ENCODE measurements at regions not wholly inside any gene's neighbourhood (a gene's known extent, or its start where the extent isn't known, plus 50 kb on each side); places are given as distances from the start of the nearest gene placed in this dataset.

GRCh38 chr1:61012341-61012761 lies 70.0 kb upstream of the NFIA start:
- no peak overlapping the region for H3K4me3 ChIP-seq (IDR thresholded peaks at IDR 0.05; ENCODE audit: insufficient read depth, low read depth, low read length)
- no peaks in the 10 kb centered on the region for H3K79me2 ChIP-seq (ENCODE audit: insufficient read depth, low read depth)
- no peaks in the 10 kb centered on the region for H3K27me3 ChIP-seq (ENCODE audit: insufficient read depth, low read depth)
- no peak overlapping the region for H2AFZ ChIP-seq (ENCODE audit: low read depth)
- H3K4me2 ChIP-seq = no peak overlapping the region
- no peak for TF ChIP-seq CTCF (conservative IDR thresholded peaks at IDR 0.05; ENCODE audit: low read depth, low read length)
- H4K20me1 ChIP-seq (ENCODE audit: insufficient read depth) = no peaks in the 10 kb centered on the region
- peaks cover 1% of the 10 kb centered on the region for H3K4me1 ChIP-seq (ENCODE audit: low read depth, poor library complexity, severe bottlenecking)
- H3K36me3 ChIP-seq (ENCODE audit: insufficient read depth) = no peaks in the 10 kb centered on the region
- no peak overlapping the region for H3K27ac ChIP-seq
- no peak overlapping the region for H3K9ac ChIP-seq

GRCh38 chr1:61011561-61012263 lies 70.6 kb upstream of the NFIA start:
- Histone ChIP-seq H3K9ac (no peak overlapping the region), H3K36me3 (ENCODE audit: insufficient read depth) (no peaks in the 10 kb centered on the region), H3K4me2 (no peak overlapping the region), H4K20me1 (ENCODE audit: insufficient read depth) (no peaks in the 10 kb centered on the region), H3K4me3 (IDR thresholded peaks at IDR 0.05; ENCODE audit: insufficient read depth, low read depth, low read length) (no peak overlapping the region), H3K27me3 (ENCODE audit: insufficient read depth, low read depth) (no peaks in the 10 kb centered on the region), H3K4me1 (ENCODE audit: low read depth, poor library complexity, severe bottlenecking) (no peaks in the 10 kb centered on the region), H3K79me2 (ENCODE audit: insufficient read depth, low read depth) (no peaks in the 10 kb centered on the region), H3K27ac (no peak overlapping the region), H2AFZ (ENCODE audit: low read depth) (no peak overlapping the region)
- no peak for TF ChIP-seq CTCF (conservative IDR thresholded peaks at IDR 0.05; ENCODE audit: low read depth, low read length)

- Histone ChIP-seq H3K27ac (no peak overlapping the region), H4K20me1 (ENCODE audit: insufficient read depth) (no peaks in the 10 kb centered on the region), H3K4me3 (IDR thresholded peaks at IDR 0.05; ENCODE audit: insufficient read depth, low read depth, low read length) (no peak overlapping the region), H3K4me2 (no peak overlapping the region), H2AFZ (ENCODE audit: low read depth) (no peak overlapping the region), H3K9ac (no peak overlapping the region), H3K27me3 (ENCODE audit: insufficient read depth, low read depth) (no peaks in the 10 kb centered on the region), H3K79me2 (ENCODE audit: insufficient read depth, low read depth) (no peaks in the 10 kb centered on the region), H3K4me1 (ENCODE audit: low read depth, poor library complexity, severe bottlenecking) (no peaks in the 10 kb centered on the region), H3K36me3 (ENCODE audit: insufficient read depth) (no peaks in the 10 kb centered on the region)
- no peak for TF ChIP-seq CTCF (conservative IDR thresholded peaks at IDR 0.05; ENCODE audit: low read depth, low read length)
Observed at GRCh38 chr1:61007534-61008364, 74.6 kb upstream of the NFIA start.

GRCh38 chr1:61005614-61006580 lies 76.5 kb upstream of the NFIA start:
- Histone ChIP-seq H3K9ac (no peak overlapping the region), H3K4me1 (ENCODE audit: low read depth, poor library complexity, severe bottlenecking) (no peaks in the 10 kb centered on the region), H3K4me3 (IDR thresholded peaks at IDR 0.05; ENCODE audit: insufficient read depth, low read depth, low read length) (no peak overlapping the region), H3K36me3 (ENCODE audit: insufficient read depth) (no peaks in the 10 kb centered on the region), H4K20me1 (ENCODE audit: insufficient read depth) (no peaks in the 10 kb centered on the region), H2AFZ (ENCODE audit: low read depth) (no peak overlapping the region), H3K4me2 (no peak overlapping the region), H3K79me2 (ENCODE audit: insufficient read depth, low read depth) (no peaks in the 10 kb centered on the region), H3K27me3 (ENCODE audit: insufficient read depth, low read depth) (no peaks in the 10 kb centered on the region), H3K27ac (no peak overlapping the region)
- TF ChIP-seq CTCF (conservative IDR thresholded peaks at IDR 0.05; ENCODE audit: low read depth, low read length) = no peak
